A549 (cell line): ENCODE measurements at regions not wholly inside any gene's neighbourhood (a gene's known extent, or its start where the extent isn't known, plus 50 kb on each side); places are given as distances from the start of the nearest gene placed in this dataset.

Experiments used
- ATAC-seq, 2 experiments: fragments of 200-7000 bp in 1 of 2; fragments of >200 bp in 1 of 2; cut with Nextera tagmentation in 1 of 2; cut with Tn5 transposase in 1 of 2; 3 replicates each; pipeline versions ENCODE4 v1.8.0 to v1.9.1; 2018 to 2020; ENCODE audit warnings: mild to moderate bottlenecking in 1 of 2, moderate library complexity in 1 of 2
- CTCF ChIA-PET: fragments of 300-600 bp; sonication (Branson Sonifier 250); formaldehyde crosslinking; extraction: SDS; loops from one replicate; lab custom pipeline; 2021; ENCODE audit warnings: antibody characterized with exemption, inconsistent platforms; lab: Yijun Ruan, JAX
- POLR2A ChIA-PET: fragments of 350-600 bp; formaldehyde crosslinking; extraction: SDS; loops from one replicate; lab custom pipeline; 2021; ENCODE audit warnings: antibody characterized with exemption, inconsistent platforms; lab: Yijun Ruan, JAX
- DNase-seq, 2 experiments: peaks; one replicate each; pipeline versions ENCODE4 v3.0.0 to v3.0.0-alpha.2; 2011 to 2016; ENCODE audit warnings: low read depth in 1 of 2, low spot score in 1 of 2
- FAIRE-seq: peaks from 2 replicates; lab custom pipeline; 2011; peaks lifted over from hg19 to GRCh38; lab: Jason Lieb, UNC
- H3K27ac ChIP-seq, 2 experiments: fragments of >200 bp; sonication (Bioruptor Twin); formaldehyde crosslinking; 3 replicates each; pipeline ENCODE4 v1.5.1; 2016 to 2017
- H3K4me1 ChIP-seq: fragments of >200 bp; sonication (Bioruptor Twin); formaldehyde crosslinking; 3 replicates; pipeline ENCODE4 v1.6.1; 2016
- H3K4me2 ChIP-seq: fragments of >200 bp; sonication (Bioruptor Twin); formaldehyde crosslinking; 3 replicates; pipeline ENCODE4 v1.6.1; 2016
- H3K4me3 ChIP-seq: fragments of >200 bp; sonication (Bioruptor Twin); formaldehyde crosslinking; 3 replicates; pipeline ENCODE4 v1.5.1; 2016
- H3K9me3 ChIP-seq: fragments of >200 bp; sonication (Bioruptor Twin); formaldehyde crosslinking; 3 replicates; pipeline ENCODE4 v1.6.1; 2016
- BCL3 ChIP-seq: fragments of >200 bp; sonication (Bioruptor Twin); formaldehyde crosslinking; IDR thresholded peaks from 3 replicates; pipeline ENCODE4 v1.6.1; 2016
- CBX8 ChIP-seq: fragments of 200-600 bp; sonication (generic); IDR thresholded peaks from 2 replicates; pipeline ENCODE4 v1.6.1; 2016
- CHD4 ChIP-seq: fragments of 200-600 bp; sonication (generic); IDR thresholded peaks from 2 replicates; pipeline ENCODE4 v1.6.1; 2016; ENCODE audit warnings: antibody characterized with exemption, mild to moderate bottlenecking, borderline replicate concordance
- E2F6 ChIP-seq: IDR thresholded peaks from 2 replicates; pipeline ENCODE4 v1.6.1; 2012; ENCODE audit warnings: low read depth, borderline replicate concordance
- EHF ChIP-seq: fragments of 250-450 bp; sonication (Bioruptor Pico); IDR thresholded peaks from 2 replicates; pipeline ENCODE4 v1.5.0; 2020; ENCODE audit warnings: mild to moderate bottlenecking
- EP300 ChIP-seq, 2 experiments: fragments of >200 bp; sonication (Bioruptor Twin); formaldehyde crosslinking; IDR thresholded peaks; 2 replicates in 1 of 2; 3 replicates in 1 of 2; pipeline ENCODE4 v1.6.1; 2016 to 2017
- FOSB ChIP-seq: fragments of 250-450 bp; sonication (Bioruptor Pico); IDR thresholded peaks from 2 replicates; pipeline ENCODE4 v1.5.0; 2020; ENCODE audit warnings: mild to moderate bottlenecking, moderate library complexity
- FOXS1 ChIP-seq: fragments of 250-450 bp; sonication (Bioruptor Pico); IDR thresholded peaks from 2 replicates; pipeline ENCODE4 v1.5.0; 2020; ENCODE audit warnings: mild to moderate bottlenecking, moderate library complexity
- GATA3 ChIP-seq: IDR thresholded peaks from 2 replicates; pipeline ENCODE4 v1.6.1; 2012; ENCODE audit warnings: borderline replicate concordance
- HMGXB4 ChIP-seq: fragments of 250-450 bp; sonication (Bioruptor Pico); IDR thresholded peaks from 2 replicates; pipeline ENCODE4 v1.5.0; 2021; ENCODE audit warnings: mild to moderate bottlenecking, moderate library complexity, borderline replicate concordance
- HOXB5 ChIP-seq: fragments of 250-450 bp; sonication (Bioruptor Pico); IDR thresholded peaks from 2 replicates; pipeline ENCODE4 v1.5.0; 2020; ENCODE audit warnings: mild to moderate bottlenecking, moderate library complexity
- JUNB ChIP-seq: fragments of >200 bp; sonication (Bioruptor Twin); formaldehyde crosslinking; IDR thresholded peaks from 2 replicates; pipeline ENCODE4 v1.6.1; 2016
- KDM1A ChIP-seq: fragments of 200-600 bp; sonication (generic); IDR thresholded peaks from 2 replicates; pipeline ENCODE4 v1.6.1; 2016; ENCODE audit warnings: low read depth, mild to moderate bottlenecking
- KDM5A ChIP-seq: fragments of 200-600 bp; sonication (generic); IDR thresholded peaks from 2 replicates; pipeline ENCODE4 v1.6.1; 2016; ENCODE audit warnings: antibody characterized with exemption, mild to moderate bottlenecking
- NR3C1 ChIP-seq: fragments of >200 bp; sonication (Bioruptor Twin); formaldehyde crosslinking; IDR thresholded peaks from 3 replicates; pipeline ENCODE4 v1.6.1; 2017
- PHF8 ChIP-seq: fragments of 200-600 bp; sonication (generic); IDR thresholded peaks from 2 replicates; pipeline ENCODE4 v1.6.1; 2016; ENCODE audit warnings: low read depth, mild to moderate bottlenecking, antibody characterized with exemption, moderate library complexity, borderline replicate concordance
- POLR2AphosphoS2 ChIP-seq: conservative IDR thresholded peaks from 2 replicates; pipeline ENCODE4 v1.6.1; 2012; ENCODE audit warnings: low read length, improper control_type of control experiment, inconsistent platforms
- RARB ChIP-seq: fragments of 250-450 bp; sonication (Bioruptor Pico); IDR thresholded peaks from 2 replicates; pipeline ENCODE4 v1.8.0; 2021; ENCODE audit warnings: mild to moderate bottlenecking, moderate library complexity
- RNF2 ChIP-seq: fragments of 200-600 bp; sonication (generic); IDR thresholded peaks from 2 replicates; pipeline ENCODE4 v1.6.1; 2016; ENCODE audit warnings: low read depth, mild to moderate bottlenecking, antibody characterized with exemption, moderate library complexity, borderline replicate concordance
- SREBF2 ChIP-seq: fragments of 450-650 bp; IDR thresholded peaks from 2 replicates; pipeline ENCODE4 v1.6.1; 2014; ENCODE audit warnings: mild to moderate bottlenecking, moderate library complexity
- TP53 ChIP-seq: fragments of 250-450 bp; sonication (Bioruptor Pico); IDR thresholded peaks from 2 replicates; pipeline ENCODE4 v1.5.0; 2021; ENCODE audit warnings: mild to moderate bottlenecking, moderate library complexity
- WGBS: methylation state at CpG from one replicate; pipeline ENCODE4 v1.1.6; 2017; ENCODE audit errors: missing lambda C conversion rate; 5-methylcytosine and 5-hydroxymethylcytosine counted together
- TF ChIP-seq, protein P1 (sequence below): fragments of 150-350 bp; IDR thresholded peaks from 2 replicates; pipeline ENCODE4 v1.6.1; 2014; ENCODE audit warnings: low read depth, mild to moderate bottlenecking, low read length
- TF ChIP-seq, protein P2 (sequence below): fragments of >200 bp; sonication (Bioruptor Twin); formaldehyde crosslinking; IDR thresholded peaks from 2 replicates; pipeline ENCODE4 v1.6.1; 2016
- TF ChIP-seq, protein P3 (sequence below): IDR thresholded peaks from 2 replicates; pipeline ENCODE4 v1.6.1; 2012

- H3K9me3 ChIP-seq = no peaks in the 10 kb centered on the region
- CTCF ChIA-PET = interaction anchor here (1.2 kb wide), 2 partner anchors 9 to 44 kb away, joined by 3 to 6 read pairs; no protein-coding TSS in a partner anchor
- no peak overlapping the region for H3K4me2 ChIP-seq
- no peak for TF ChIP-seq HOXB5 (CRISPR knock-in tag)
- no peak for TF ChIP-seq HMGXB4 (CRISPR knock-in tag)
- TF ChIP-seq, protein P1, sequence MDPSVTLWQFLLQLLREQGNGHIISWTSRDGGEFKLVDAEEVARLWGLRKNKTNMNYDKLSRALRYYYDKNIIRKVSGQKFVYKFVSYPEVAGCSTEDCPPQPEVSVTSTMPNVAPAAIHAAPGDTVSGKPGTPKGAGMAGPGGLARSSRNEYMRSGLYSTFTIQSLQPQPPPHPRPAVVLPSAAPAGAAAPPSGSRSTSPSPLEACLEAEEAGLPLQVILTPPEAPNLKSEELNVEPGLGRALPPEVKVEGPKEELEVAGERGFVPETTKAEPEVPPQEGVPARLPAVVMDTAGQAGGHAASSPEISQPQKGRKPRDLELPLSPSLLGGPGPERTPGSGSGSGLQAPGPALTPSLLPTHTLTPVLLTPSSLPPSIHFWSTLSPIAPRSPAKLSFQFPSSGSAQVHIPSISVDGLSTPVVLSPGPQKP = no peak
- no peak for TF ChIP-seq JUNB
- TF ChIP-seq, protein P2, sequence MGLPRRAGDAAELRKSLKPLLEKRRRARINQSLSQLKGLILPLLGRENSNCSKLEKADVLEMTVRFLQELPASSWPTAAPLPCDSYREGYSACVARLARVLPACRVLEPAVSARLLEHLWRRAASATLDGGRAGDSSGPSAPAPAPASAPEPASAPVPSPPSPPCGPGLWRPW = no peak
- no peak for TF ChIP-seq KDM5A
- TF ChIP-seq CHD4 = no peak
- TF ChIP-seq POLR2AphosphoS2 = no peak
- TF ChIP-seq FOSB (CRISPR knock-in tag) = no peak
- TF ChIP-seq EHF (CRISPR knock-in tag) = no peak
- no peak for TF ChIP-seq BCL3
- TF ChIP-seq RARB (CRISPR knock-in tag) = no peak
- TF ChIP-seq GATA3 = no peak
- H3K4me1 ChIP-seq = no peaks in the 10 kb centered on the region
- WGBS = 66% methylated on average over 6 of the region's 6 CpGs
- H3K27ac ChIP-seq = no peak overlapping the region
- no peak for DNase-seq
- FAIRE-seq = no peak
- no peak for ATAC-seq
- POLR2A ChIA-PET = no interaction called here
- no peak overlapping the region for H3K4me3 ChIP-seq
Observed at GRCh38 chr6:2439632-2440031, 194.2 kb upstream of the GMDS start.

DNA sequence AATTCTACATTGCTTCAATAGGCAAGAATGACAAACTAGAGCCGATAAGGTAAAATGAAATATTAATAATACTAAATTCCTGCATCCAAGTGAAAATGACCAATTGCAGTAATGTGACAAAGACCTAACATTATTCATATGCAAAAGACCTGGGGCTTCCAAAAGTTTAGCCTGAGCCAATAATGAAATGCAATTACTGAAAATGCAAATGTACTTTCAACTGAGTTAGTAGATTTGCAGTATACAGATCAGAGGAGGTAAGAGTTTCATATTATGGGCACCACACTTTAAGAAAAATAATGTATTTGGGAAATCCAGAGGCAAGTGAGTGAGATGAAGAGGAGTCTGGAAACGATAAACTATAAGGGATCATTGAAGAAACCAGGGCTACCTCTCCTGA is 193.7 kb upstream of the GMDS start:
- DNase-seq (no peak), FAIRE-seq (no peak), ATAC-seq (no peak)
- Histone ChIP-seq H3K4me2 (no peak overlapping the region), H3K4me1 (no peaks in the 10 kb centered on the region), H3K4me3 (no peak overlapping the region), H3K27ac (no peak overlapping the region), H3K9me3 (no peaks in the 10 kb centered on the region)
- TF ChIP-seq FOXS1 (CRISPR knock-in tag) (no peak), SREBF2 (no peak), E2F6 (no peak), EP300 (IDR thresholded peaks at IDR 0.05) (no peak), KDM1A (no peak), TP53 (CRISPR knock-in tag) (no peak), FOSB (CRISPR knock-in tag) (no peak), PHF8 (no peak), POLR2AphosphoS2 (no peak), CBX8 (no peak), NR3C1 (no peak), EHF (CRISPR knock-in tag) (no peak), RNF2 (no peak)
- TF ChIP-seq, protein P1 = no peak
- TF ChIP-seq, protein P3, sequence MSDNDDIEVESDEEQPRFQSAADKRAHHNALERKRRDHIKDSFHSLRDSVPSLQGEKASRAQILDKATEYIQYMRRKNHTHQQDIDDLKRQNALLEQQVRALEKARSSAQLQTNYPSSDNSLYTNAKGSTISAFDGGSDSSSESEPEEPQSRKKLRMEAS = no peak
- ChIA-PET CTCF (interaction anchor here (1.0 to 1.2 kb wide), 3 partner anchors 9 to 258 kb away, joined by 3 to 6 read pairs (median 3); no protein-coding TSS in a partner anchor), POLR2A (no interaction called here)
- 53% methylated on average over 2 of the region's 2 CpGs for WGBS
